ENCODE measurements at regions not wholly inside any gene's neighbourhood (a gene's known extent, or its start where the extent isn't known, plus 50 kb on each side); places are given as distances from the start of the nearest gene placed in this dataset.

- no peaks in the 10 kb centered on the region for H3K36me3 ChIP-seq (ENCODE audit: control insufficient read depth, insufficient read depth, low read length)
- H3K4me1 ChIP-seq (ENCODE audit: control insufficient read depth, insufficient read depth, low read length): no peaks in the 10 kb centered on the region
- WGBS, 2 experiments: no CpG with 5 or more reads among the region's 1 CpG
- no peak overlapping the region for H3K4me3 ChIP-seq (ENCODE audit: insufficient read depth, low read depth, low read length)
- H3K27ac ChIP-seq (ENCODE audit: insufficient read depth, low read depth, low read length, poor library complexity, severe bottlenecking): no peak overlapping the region
- no peaks in the 10 kb centered on the region for H3K27me3 ChIP-seq (ENCODE audit: control insufficient read depth, insufficient read depth, low read length, poor library complexity, severe bottlenecking)
- H3K9me3 ChIP-seq (ENCODE audit: control insufficient read depth, low read length): no peaks in the 10 kb centered on the region
Measured at GRCh38 chr15:35596285-35596684, 50.3 kb upstream of the DPH6 start.

- no peaks in the 10 kb centered on the region for H3K27me3 ChIP-seq (ENCODE audit: control insufficient read depth, insufficient read depth, low read length, poor library complexity, severe bottlenecking)
- no peaks in the 10 kb centered on the region for H3K36me3 ChIP-seq (ENCODE audit: control insufficient read depth, insufficient read depth, low read length)
- WGBS, 2 experiments: 86 to 87% methylated on average over 2 to 3 of the region's 3 CpGs
- H3K27ac ChIP-seq (ENCODE audit: insufficient read depth, low read depth, low read length, poor library complexity, severe bottlenecking): no peak overlapping the region
- no peaks in the 10 kb centered on the region for H3K4me1 ChIP-seq (ENCODE audit: control insufficient read depth, insufficient read depth, low read length)
- no peak overlapping the region for H3K4me3 ChIP-seq (ENCODE audit: insufficient read depth, low read depth, low read length)
- no peaks in the 10 kb centered on the region for H3K9me3 ChIP-seq (ENCODE audit: control insufficient read depth, low read length)
Measured at GRCh38 chr15:35602836-35603235, 56.9 kb upstream of the DPH6 start.

- Histone ChIP-seq H3K27me3 (ENCODE audit: control insufficient read depth, insufficient read depth, low read length, poor library complexity, severe bottlenecking) (no peaks in the 10 kb centered on the region), H3K4me1 (ENCODE audit: control insufficient read depth, insufficient read depth, low read length) (no peaks in the 10 kb centered on the region), H3K36me3 (ENCODE audit: control insufficient read depth, insufficient read depth, low read length) (no peaks in the 10 kb centered on the region), H3K9me3 (ENCODE audit: control insufficient read depth, low read length) (no peaks in the 10 kb centered on the region), H3K27ac (ENCODE audit: insufficient read depth, low read depth, low read length, poor library complexity, severe bottlenecking) (no peak overlapping the region), H3K4me3 (ENCODE audit: insufficient read depth, low read depth, low read length) (no peak overlapping the region)
- WGBS, 2 experiments: 84 to 96% methylated on average over 2 of the region's 2 CpGs
Measured at GRCh38 chr15:35603301-35603700, 57.3 kb upstream of the DPH6 start.

DNA sequence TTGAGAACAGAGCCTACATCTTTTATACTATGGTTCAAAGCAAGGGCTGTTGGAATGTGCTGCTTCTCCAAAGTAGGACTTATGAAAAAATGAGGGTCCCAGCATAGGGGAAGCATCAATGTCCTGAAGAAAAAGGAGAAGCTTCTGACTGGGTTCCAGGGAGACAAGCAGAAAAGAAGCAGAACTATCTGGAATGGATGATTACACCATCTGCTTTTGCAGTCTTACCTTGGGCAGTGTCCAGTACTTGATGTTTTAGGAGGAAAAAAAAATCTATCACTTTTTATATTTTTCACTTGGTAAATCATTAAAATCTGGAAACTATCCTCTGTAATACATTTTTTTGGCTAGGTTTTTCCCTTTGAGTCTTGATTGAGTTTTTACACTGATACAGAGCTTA lies 57.9 kb upstream of the DPH6 start:
- Histone ChIP-seq H3K36me3 (ENCODE audit: control insufficient read depth, insufficient read depth, low read length) (no peaks in the 10 kb centered on the region), H3K4me3 (ENCODE audit: insufficient read depth, low read depth, low read length) (no peak overlapping the region), H3K27me3 (ENCODE audit: control insufficient read depth, insufficient read depth, low read length, poor library complexity, severe bottlenecking) (no peaks in the 10 kb centered on the region), H3K4me1 (ENCODE audit: control insufficient read depth, insufficient read depth, low read length) (no peaks in the 10 kb centered on the region), H3K9me3 (ENCODE audit: control insufficient read depth, low read length) (no peaks in the 10 kb centered on the region), H3K27ac (ENCODE audit: insufficient read depth, low read depth, low read length, poor library complexity, severe bottlenecking) (no peak overlapping the region)

DNA sequence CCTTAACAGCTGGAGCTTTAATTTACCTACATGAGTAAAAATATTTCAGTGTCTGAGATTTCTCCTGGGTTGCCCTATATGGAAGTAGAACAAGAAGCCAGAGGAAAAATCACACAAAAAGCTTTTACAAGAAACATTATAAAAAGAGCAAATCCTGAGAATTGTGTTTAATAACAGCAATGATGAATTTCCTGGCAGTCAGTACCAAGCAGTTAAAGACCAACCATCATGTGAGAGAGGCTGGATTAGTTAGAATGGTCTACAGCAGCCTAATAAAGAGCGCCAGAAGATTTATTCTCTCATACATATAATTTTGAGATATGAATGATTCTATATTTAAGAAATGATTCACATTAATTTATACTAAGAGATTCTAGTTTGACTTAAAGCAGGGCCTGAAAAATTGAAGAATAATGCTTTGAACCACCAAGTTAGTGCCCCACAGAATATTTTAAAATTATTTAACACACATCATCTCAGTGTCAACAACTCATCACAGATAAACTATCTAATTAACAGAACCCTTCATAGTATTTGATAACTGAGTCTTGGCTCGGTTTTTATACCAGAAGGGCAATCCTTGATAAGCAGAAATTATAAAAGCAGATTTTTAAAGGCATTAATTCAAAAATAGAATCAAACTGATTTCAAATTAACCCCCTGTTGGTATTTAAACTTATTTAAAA lies 59.9 kb upstream of the DPH6 start:
- Histone ChIP-seq H3K27ac (ENCODE audit: insufficient read depth, low read depth, low read length, poor library complexity, severe bottlenecking) (no peak overlapping the region), H3K4me3 (ENCODE audit: insufficient read depth, low read depth, low read length) (no peak overlapping the region), H3K4me1 (ENCODE audit: control insufficient read depth, insufficient read depth, low read length) (no peaks in the 10 kb centered on the region), H3K9me3 (ENCODE audit: control insufficient read depth, low read length) (no peaks in the 10 kb centered on the region), H3K27me3 (ENCODE audit: control insufficient read depth, insufficient read depth, low read length, poor library complexity, severe bottlenecking) (no peaks in the 10 kb centered on the region), H3K36me3 (ENCODE audit: control insufficient read depth, insufficient read depth, low read length) (no peaks in the 10 kb centered on the region)
- 88 to 100% methylated on average over 1 of the region's 2 CpGs for WGBS, 2 experiments

DNA sequence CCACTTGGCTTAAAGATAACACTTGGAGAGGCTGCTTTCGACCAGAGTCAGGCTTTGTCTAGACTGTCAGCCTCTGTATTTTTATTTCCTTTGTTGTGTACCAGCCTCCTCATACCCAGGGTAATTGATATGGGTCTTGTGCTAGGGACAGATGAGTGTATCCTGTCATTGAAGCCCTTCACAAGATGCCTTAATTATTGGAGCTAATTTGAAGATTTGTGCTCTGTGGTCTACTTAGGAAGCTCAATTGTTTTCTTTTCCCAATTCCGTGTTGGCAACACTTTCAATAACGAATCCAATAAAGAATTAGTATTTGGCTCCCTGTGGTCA lies 60.5 kb upstream of the DPH6 start:
- H3K4me1 ChIP-seq (ENCODE audit: control insufficient read depth, insufficient read depth, low read length): no peaks in the 10 kb centered on the region
- H3K36me3 ChIP-seq (ENCODE audit: control insufficient read depth, insufficient read depth, low read length): no peaks in the 10 kb centered on the region
- no peak overlapping the region for H3K4me3 ChIP-seq (ENCODE audit: insufficient read depth, low read depth, low read length)
- no peaks in the 10 kb centered on the region for H3K9me3 ChIP-seq (ENCODE audit: control insufficient read depth, low read length)
- H3K27me3 ChIP-seq (ENCODE audit: control insufficient read depth, insufficient read depth, low read length, poor library complexity, severe bottlenecking): no peaks in the 10 kb centered on the region
- H3K27ac ChIP-seq (ENCODE audit: insufficient read depth, low read depth, low read length, poor library complexity, severe bottlenecking): no peak overlapping the region
- 81 to 83% methylated on average over 3 of the region's 3 CpGs for WGBS, 2 experiments

DNA sequence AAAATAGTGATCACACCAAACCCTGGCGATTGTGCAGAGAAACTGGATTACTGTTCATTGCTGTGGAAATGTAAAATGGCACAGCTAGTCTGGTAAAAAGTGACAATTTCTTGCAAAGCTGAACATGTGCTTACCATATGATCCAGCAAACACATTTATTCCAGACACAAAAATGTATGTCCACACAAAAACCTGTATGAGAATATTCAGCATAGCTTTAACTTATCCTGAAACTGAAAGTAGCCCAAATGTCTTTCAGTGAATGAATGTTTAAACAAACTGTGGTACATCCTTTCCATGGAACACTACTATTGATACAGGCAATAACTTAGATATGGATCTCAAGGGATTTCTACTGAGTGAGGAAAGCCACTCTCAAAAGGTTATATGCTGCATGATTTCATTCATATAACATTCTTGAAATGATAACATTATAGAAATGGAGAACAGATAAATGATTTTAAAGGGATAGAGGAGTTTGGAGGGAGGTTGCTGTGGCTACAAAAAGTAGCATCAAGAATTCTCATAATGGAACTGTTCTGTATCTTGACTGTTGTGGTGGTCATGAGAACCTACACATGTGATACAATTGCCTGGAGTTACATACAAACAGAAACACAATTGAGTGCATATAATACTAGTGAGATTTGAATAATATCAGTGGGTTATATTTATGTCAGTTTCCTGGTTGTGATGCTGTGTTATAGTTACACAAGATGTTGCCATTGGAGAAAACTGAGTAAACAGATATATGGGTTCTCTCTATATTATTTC lies 70.7 kb upstream of the DPH6 start:
- H3K36me3 ChIP-seq (ENCODE audit: control insufficient read depth, insufficient read depth, low read length): no peaks in the 10 kb centered on the region
- no peaks in the 10 kb centered on the region for H3K9me3 ChIP-seq (ENCODE audit: control insufficient read depth, low read length)
- 100% methylated on average over 1 of the region's 1 CpG; no CpG with 5 or more reads in 1 of the 2 experiments for WGBS, 2 experiments
- H3K4me3 ChIP-seq (ENCODE audit: insufficient read depth, low read depth, low read length): no peak overlapping the region
- no peak overlapping the region for H3K27ac ChIP-seq (ENCODE audit: insufficient read depth, low read depth, low read length, poor library complexity, severe bottlenecking)
- H3K27me3 ChIP-seq (ENCODE audit: control insufficient read depth, insufficient read depth, low read length, poor library complexity, severe bottlenecking): no peaks in the 10 kb centered on the region
- H3K4me1 ChIP-seq (ENCODE audit: control insufficient read depth, insufficient read depth, low read length): no peaks in the 10 kb centered on the region

DNA sequence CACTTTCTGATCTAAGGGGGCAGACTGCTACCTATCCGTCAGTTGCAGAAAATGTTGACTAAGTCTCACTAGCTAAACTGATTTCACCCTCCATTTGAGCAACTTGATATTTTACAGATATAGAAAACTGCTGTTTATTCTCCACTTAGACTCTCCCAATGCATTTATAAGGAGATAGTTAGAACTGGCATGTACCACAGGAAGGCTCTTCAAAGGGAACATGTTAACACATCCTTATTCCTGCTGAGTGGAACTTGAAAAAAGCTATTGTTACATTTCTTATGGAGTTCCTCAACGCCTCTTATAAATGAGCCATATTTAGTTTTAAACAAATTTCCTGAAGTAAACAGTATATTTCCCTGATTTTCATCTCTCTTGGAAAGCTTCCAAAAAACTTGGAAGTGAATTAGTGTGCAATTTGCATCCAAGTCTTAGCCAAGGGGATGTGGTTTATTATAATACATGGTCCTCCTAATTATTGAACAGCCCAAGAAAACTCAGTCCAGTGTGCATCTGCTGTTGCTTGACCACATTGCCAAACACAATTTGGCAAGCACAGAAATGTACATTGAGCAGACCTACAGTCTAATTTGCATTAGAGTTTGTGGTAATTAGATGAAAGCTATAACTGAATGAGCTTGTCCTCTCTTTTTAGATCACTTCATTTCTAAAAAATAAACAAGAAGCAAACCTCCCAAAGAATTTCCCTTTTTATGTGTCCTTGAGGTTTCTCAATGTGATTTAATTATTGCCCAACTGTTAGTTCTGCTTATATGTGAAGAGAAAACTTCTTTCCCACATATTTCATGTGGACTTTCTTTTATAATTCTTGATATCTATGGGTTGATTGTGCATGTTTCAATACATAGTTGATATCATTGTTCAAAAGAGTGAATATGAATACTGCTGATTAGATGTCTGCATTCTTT lies 72.6 kb upstream of the DPH6 start:
- no peak overlapping the region for H3K4me3 ChIP-seq (ENCODE audit: insufficient read depth, low read depth, low read length)
- H3K9me3 ChIP-seq (ENCODE audit: control insufficient read depth, low read length): no peaks in the 10 kb centered on the region
- H3K27ac ChIP-seq (ENCODE audit: insufficient read depth, low read depth, low read length, poor library complexity, severe bottlenecking): no peak overlapping the region
- 84 to 100% methylated on average over 1 to 2 of the region's 2 CpGs for WGBS, 2 experiments
- no peaks in the 10 kb centered on the region for H3K36me3 ChIP-seq (ENCODE audit: control insufficient read depth, insufficient read depth, low read length)
- no peaks in the 10 kb centered on the region for H3K4me1 ChIP-seq (ENCODE audit: control insufficient read depth, insufficient read depth, low read length)
- no peaks in the 10 kb centered on the region for H3K27me3 ChIP-seq (ENCODE audit: control insufficient read depth, insufficient read depth, low read length, poor library complexity, severe bottlenecking)

GRCh38 chr15:35622641-35623340 lies 76.8 kb upstream of the DPH6 start:
- no peaks in the 10 kb centered on the region for H3K4me1 ChIP-seq (ENCODE audit: control insufficient read depth, insufficient read depth, low read length)
- no peaks in the 10 kb centered on the region for H3K36me3 ChIP-seq (ENCODE audit: control insufficient read depth, insufficient read depth, low read length)
- WGBS, 2 experiments: 97 to 99% methylated on average over 6 of the region's 6 CpGs
- no peak overlapping the region for H3K27ac ChIP-seq (ENCODE audit: insufficient read depth, low read depth, low read length, poor library complexity, severe bottlenecking)
- no peaks in the 10 kb centered on the region for H3K27me3 ChIP-seq (ENCODE audit: control insufficient read depth, insufficient read depth, low read length, poor library complexity, severe bottlenecking)
- H3K9me3 ChIP-seq (ENCODE audit: control insufficient read depth, low read length): no peaks in the 10 kb centered on the region
- H3K4me3 ChIP-seq (ENCODE audit: insufficient read depth, low read depth, low read length): no peak overlapping the region
